Nephron (organoid): ENCODE measurements at regions not wholly inside any gene's neighbourhood (a gene's known extent, or its start where the extent isn't known, plus 50 kb on each side); places are given as distances from the start of the nearest gene placed in this dataset.

ENCODE experiments used
- H3K27ac Mint-ChIP-seq, 3 experiments: 2 replicates each; pipeline ENCODE4 v1.8.0; 2020; ENCODE audit warnings: mixed read lengths in 3 of 3, mild to moderate bottlenecking in 2 of 3, moderate library complexity in 1 of 3
- H3K27me3 Mint-ChIP-seq: 2 replicates; pipeline ENCODE4 v1.8.0; 2021; ENCODE audit warnings: low read depth, mild to moderate bottlenecking, moderate library complexity, mixed read lengths
- H3K36me3 Mint-ChIP-seq: 2 replicates; pipeline ENCODE4 v1.8.0; 2020; ENCODE audit warnings: low read depth, mixed read lengths
- H3K4me1 Mint-ChIP-seq: 2 replicates; pipeline ENCODE4 v1.8.0; 2020; ENCODE audit warnings: mixed read lengths
- H3K4me3 Mint-ChIP-seq, 3 experiments: 2 replicates each; pipeline ENCODE4 v1.8.0; 2020; ENCODE audit warnings: mild to moderate bottlenecking in 3 of 3, mixed read lengths in 3 of 3, moderate library complexity in 2 of 3
- H3K9me3 Mint-ChIP-seq: 2 replicates; pipeline ENCODE4 v1.8.0; 2020; ENCODE audit warnings: mixed read lengths
- CTCF ChIP-seq, 3 experiments: fragments of 200-600 bp; sonication (generic); IDR thresholded peaks; one replicate each; pipeline ENCODE4 v1.5.0; 2021; ENCODE audit warnings: antibody characterized with exemption in 3 of 3; ENCODE audit not compliant: unreplicated experiment in 3 of 3

- H3K27ac Mint-ChIP-seq = peak overlapping the region; percentile 11 to 63 (median 43)
- H3K4me3 Mint-ChIP-seq = no peak overlapping the region
- no peak for TF ChIP-seq CTCF (IDR thresholded peaks at IDR 0.05; ENCODE audit: unreplicated experiment in 3 of 3)
- no peaks in the 10 kb centered on the region for H3K9me3 Mint-ChIP-seq
- peaks cover 5% of the 10 kb centered on the region for H3K36me3 Mint-ChIP-seq
- H3K27me3 Mint-ChIP-seq = no peaks in the 10 kb centered on the region
- H3K4me1 Mint-ChIP-seq = peaks cover 65% of the 10 kb centered on the region
Measured at GRCh38 chr15:62486041-62486440, 321.0 kb upstream of the C2CD4B start.

- Mint-ChIP-seq H3K9me3 (no peaks in the 10 kb centered on the region), H3K27ac (peak overlapping the region; percentile 2 to 88 (median 57)), H3K4me3 (no peak overlapping the region), H3K27me3 (no peaks in the 10 kb centered on the region), H3K36me3 (peaks cover 5% of the 10 kb centered on the region), H3K4me1 (peaks cover 70% of the 10 kb centered on the region)
- TF ChIP-seq CTCF (IDR thresholded peaks at IDR 0.05; ENCODE audit: unreplicated experiment in 3 of 3) = no peak
Measured at GRCh38 chr15:62488387-62488786, 323.3 kb upstream of the C2CD4B start.

GRCh38 chr15:62491642-62492041 is 326.6 kb upstream of the C2CD4B start:
- peaks cover 71% of the 10 kb centered on the region for H3K4me1 Mint-ChIP-seq
- no peaks in the 10 kb centered on the region for H3K27me3 Mint-ChIP-seq
- no peak for TF ChIP-seq CTCF (IDR thresholded peaks at IDR 0.05; ENCODE audit: unreplicated experiment in 3 of 3)
- peak overlapping the region; percentile 7 to 55 (median 47) for H3K27ac Mint-ChIP-seq
- no peak overlapping the region for H3K4me3 Mint-ChIP-seq
- H3K9me3 Mint-ChIP-seq = no peaks in the 10 kb centered on the region
- H3K36me3 Mint-ChIP-seq = peaks cover 5% of the 10 kb centered on the region

- TF ChIP-seq CTCF (IDR thresholded peaks at IDR 0.05; ENCODE audit: unreplicated experiment in 3 of 3) = no peak
- Mint-ChIP-seq H3K4me1 (peaks cover 75% of the 10 kb centered on the region), H3K4me3 (peak overlapping the region in 1 of 3 experiments; percentile 1), H3K27me3 (no peaks in the 10 kb centered on the region), H3K9me3 (no peaks in the 10 kb centered on the region), H3K27ac (peak overlapping the region; percentile 47 to 96 (median 64)), H3K36me3 (peaks cover 5% of the 10 kb centered on the region)
Measured at GRCh38 chr15:62492900-62493299, 327.8 kb upstream of the C2CD4B start.

GRCh38 chr15:62494197-62494596 is 329.1 kb upstream of the C2CD4B start:
- H3K27me3 Mint-ChIP-seq = no peaks in the 10 kb centered on the region

More at GRCh38 chr15:62494197-62494596, 329.1 kb upstream of the C2CD4B start:
- no peak overlapping the region for H3K4me3 Mint-ChIP-seq
- peak overlapping the region; percentile 65 to 83 (median 81) for H3K27ac Mint-ChIP-seq
- peaks cover 5% of the 10 kb centered on the region for H3K36me3 Mint-ChIP-seq
- H3K9me3 Mint-ChIP-seq = no peaks in the 10 kb centered on the region
- TF ChIP-seq CTCF (IDR thresholded peaks at IDR 0.05; ENCODE audit: unreplicated experiment in 3 of 3) = no peak
- H3K4me1 Mint-ChIP-seq = peaks cover 77% of the 10 kb centered on the region
